GM12875 (cell line): ENCODE measurements at regions not wholly inside any gene's neighbourhood (a gene's known extent, or its start where the extent isn't known, plus 50 kb on each side); places are given as distances from the start of the nearest gene placed in this dataset.
"Not testable (repeated sequence)": the region's sequence is repeated elsewhere in the genome, so short reads cannot be mapped to it uniquely, and the experiment has no call there.

ENCODE experiments used
- H3K4me3 ChIP-seq: one replicate; pipeline ENCODE4 v1.5.1; 2011; ENCODE audit warnings: low read depth, low read length, control low read depth
- CTCF ChIP-seq: IDR thresholded peaks from 2 replicates; pipeline ENCODE4 v1.5.1; 2011; ENCODE audit warnings: low read depth, mild to moderate bottlenecking, control low read depth, inconsistent platforms, low read length, moderate library complexity, borderline replicate concordance; ENCODE audit not compliant: insufficient read depth

- no peak overlapping the region for H3K4me3 ChIP-seq
- no peak for TF ChIP-seq CTCF
Measured at GRCh38 chr5:27769748-27770402, 731.5 kb upstream of the CDH9 start.

- TF ChIP-seq CTCF = no peak
- no peak overlapping the region for H3K4me3 ChIP-seq
Measured at GRCh38 chr5:27748847-27749246, 710.5 kb upstream of the CDH9 start.

- H3K4me3 ChIP-seq = not testable (repeated sequence)
Measured at GRCh38 chr5:27743383-27743979, 705.1 kb upstream of the CDH9 start.

- no peak overlapping the region for H3K4me3 ChIP-seq
- TF ChIP-seq CTCF = no peak
Measured at GRCh38 chr5:27742805-27743204, 704.4 kb upstream of the CDH9 start.

GRCh38 chr5:27734838-27735237 lies 696.5 kb upstream of the CDH9 start:
- TF ChIP-seq CTCF = no peak
- H3K4me3 ChIP-seq = no peak overlapping the region

- no peak for TF ChIP-seq CTCF
- no peak overlapping the region for H3K4me3 ChIP-seq
Measured at GRCh38 chr5:27733237-27733636, 694.9 kb upstream of the CDH9 start.

GRCh38 chr5:27727254-27727653 lies 688.9 kb upstream of the CDH9 start:
- no peak for TF ChIP-seq CTCF
- no peak overlapping the region for H3K4me3 ChIP-seq
